GM12872 (cell line): ENCODE measurements at regions not wholly inside any gene's neighbourhood (a gene's known extent, or its start where the extent isn't known, plus 50 kb on each side); places are given as distances from the start of the nearest gene placed in this dataset.

ENCODE experiments used
- TF ChIP-seq, protein P1 (sequence below): IDR thresholded peaks from 3 replicates; pipeline ENCODE4 v1.5.1; 2011; ENCODE audit warnings: low read depth, mild to moderate bottlenecking, low read length, moderate library complexity; ENCODE audit not compliant: insufficient read depth

DNA sequence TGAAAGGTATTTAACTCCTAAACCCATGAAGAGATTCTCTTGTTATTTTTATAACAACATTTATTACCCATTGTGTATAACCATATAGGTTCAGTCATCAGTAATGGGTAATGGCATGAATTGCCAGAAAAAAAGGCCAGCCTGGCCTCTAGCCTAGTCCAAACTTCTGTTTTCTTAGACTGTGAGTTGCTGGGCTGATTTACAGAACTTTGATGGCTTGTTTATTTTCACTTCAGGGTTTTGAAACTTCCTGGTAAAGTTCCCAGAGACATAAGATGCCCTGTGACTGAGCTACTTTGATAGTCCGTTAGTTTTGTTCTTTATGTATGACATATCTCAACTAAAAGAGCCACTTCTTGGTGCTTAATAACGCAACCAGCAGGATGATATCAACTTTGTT is 164.8 kb downstream of the METTL4 start:
- TF ChIP-seq, protein P1, sequence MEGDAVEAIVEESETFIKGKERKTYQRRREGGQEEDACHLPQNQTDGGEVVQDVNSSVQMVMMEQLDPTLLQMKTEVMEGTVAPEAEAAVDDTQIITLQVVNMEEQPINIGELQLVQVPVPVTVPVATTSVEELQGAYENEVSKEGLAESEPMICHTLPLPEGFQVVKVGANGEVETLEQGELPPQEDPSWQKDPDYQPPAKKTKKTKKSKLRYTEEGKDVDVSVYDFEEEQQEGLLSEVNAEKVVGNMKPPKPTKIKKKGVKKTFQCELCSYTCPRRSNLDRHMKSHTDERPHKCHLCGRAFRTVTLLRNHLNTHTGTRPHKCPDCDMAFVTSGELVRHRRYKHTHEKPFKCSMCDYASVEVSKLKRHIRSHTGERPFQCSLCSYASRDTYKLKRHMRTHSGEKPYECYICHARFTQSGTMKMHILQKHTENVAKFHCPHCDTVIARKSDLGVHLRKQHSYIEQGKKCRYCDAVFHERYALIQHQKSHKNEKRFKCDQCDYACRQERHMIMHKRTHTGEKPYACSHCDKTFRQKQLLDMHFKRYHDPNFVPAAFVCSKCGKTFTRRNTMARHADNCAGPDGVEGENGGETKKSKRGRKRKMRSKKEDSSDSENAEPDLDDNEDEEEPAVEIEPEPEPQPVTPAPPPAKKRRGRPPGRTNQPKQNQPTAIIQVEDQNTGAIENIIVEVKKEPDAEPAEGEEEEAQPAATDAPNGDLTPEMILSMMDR: no peak

DNA sequence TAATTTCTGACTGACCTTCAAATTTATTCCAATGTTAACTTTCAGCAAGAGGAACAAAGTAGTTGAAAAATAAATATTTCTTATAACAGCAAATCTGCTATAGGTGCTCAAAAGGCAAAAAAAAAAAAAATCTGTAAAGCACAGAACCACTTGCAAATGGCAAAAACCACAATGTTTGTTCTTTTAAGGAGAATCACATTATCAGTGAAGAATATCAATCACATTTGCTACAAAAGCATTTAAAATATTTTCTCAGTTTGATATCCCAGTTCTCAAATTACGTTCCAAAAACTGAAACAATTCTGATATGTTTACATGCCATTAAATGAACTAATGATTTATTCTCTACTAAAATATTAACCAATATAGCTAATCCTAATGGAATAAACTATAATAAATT is 163.3 kb downstream of the METTL4 start:
- TF ChIP-seq, protein P1: no peak

DNA sequence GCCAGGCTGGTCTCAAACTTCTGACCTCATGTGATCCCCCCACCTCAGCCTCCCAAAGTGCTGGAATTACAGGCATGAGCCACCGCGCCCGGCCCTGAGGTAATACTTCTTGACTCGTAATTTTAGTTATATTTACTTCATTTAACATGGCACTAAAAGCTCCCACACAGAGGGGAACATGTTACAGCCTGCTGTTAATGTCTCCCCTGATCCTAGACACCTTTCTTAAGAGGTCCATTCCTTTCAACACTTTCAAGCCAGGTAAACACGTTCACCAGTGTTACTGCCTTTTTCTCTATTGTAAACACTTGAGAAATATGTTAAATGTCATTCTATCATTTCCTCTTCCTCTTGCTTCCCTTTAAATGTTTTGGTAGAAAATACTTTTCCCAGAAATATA is 161.4 kb downstream of the METTL4 start:
- TF ChIP-seq, protein P1: no peak

DNA sequence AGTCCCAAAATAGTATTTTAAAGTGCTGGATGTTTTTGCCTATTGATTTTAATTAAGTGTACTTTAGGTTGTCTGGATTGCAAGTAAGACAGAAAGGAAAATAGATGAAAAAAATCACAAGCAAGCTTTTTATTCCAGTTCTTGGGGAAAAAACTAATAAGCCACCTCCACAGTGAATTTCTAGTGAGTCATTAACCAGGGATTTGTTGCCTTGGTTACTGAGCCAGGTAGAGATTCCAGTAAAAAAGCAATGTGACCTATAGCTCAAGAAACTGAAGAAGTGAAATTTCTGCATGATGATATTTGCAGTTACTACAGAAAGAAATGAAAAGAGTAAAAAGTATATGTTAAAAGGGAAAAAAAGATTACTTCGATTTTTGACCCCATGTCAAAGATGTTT is 160.6 kb downstream of the METTL4 start:
- TF ChIP-seq, protein P1: no peak

DNA sequence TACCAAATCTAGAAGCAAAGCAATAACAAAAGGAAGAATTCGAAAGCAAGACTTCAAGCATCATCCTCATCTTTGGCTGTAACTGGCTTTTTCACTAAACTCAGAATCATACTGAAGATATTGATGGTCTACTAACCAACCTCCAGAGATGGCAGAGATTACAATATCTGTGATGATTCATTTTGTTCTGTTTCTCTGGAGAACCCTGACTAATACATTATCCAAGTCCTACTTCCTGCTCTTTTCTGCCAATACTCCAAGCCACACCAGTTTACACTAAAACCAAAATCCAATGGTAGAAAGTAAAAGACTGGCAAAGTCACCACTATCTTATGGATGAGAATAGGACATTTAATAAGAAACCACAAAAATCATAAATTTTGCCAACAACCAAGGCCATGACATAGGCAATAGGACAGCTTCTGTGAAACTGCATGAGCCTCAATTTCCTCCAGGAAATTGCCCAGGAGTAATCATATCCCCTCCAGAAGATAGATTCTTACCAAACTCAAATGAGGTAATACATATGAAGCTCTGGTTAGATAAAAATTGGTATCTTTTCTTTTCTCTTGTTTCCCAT is 159.8 kb downstream of the METTL4 start:
- TF ChIP-seq, protein P1: no peak

DNA sequence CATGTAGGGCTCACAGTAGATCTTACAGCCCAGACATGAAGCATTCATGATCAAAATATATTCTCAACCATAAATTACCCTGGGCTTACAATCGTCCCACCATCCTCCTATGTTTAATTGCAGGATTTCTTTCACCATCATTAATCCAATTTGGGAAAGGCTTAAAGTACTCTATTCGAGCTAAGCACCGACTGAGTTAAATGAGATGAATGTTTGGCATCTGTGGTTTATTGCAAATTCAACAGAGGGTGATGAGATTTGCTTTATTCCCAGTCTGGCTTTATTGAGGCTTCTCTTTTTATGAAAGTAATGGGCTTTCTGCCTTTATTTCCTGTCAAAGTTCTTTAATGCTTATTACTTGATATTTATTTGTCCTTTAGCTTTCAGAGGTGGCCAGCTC is 159.0 kb downstream of the METTL4 start:
- TF ChIP-seq, protein P1: no peak

DNA sequence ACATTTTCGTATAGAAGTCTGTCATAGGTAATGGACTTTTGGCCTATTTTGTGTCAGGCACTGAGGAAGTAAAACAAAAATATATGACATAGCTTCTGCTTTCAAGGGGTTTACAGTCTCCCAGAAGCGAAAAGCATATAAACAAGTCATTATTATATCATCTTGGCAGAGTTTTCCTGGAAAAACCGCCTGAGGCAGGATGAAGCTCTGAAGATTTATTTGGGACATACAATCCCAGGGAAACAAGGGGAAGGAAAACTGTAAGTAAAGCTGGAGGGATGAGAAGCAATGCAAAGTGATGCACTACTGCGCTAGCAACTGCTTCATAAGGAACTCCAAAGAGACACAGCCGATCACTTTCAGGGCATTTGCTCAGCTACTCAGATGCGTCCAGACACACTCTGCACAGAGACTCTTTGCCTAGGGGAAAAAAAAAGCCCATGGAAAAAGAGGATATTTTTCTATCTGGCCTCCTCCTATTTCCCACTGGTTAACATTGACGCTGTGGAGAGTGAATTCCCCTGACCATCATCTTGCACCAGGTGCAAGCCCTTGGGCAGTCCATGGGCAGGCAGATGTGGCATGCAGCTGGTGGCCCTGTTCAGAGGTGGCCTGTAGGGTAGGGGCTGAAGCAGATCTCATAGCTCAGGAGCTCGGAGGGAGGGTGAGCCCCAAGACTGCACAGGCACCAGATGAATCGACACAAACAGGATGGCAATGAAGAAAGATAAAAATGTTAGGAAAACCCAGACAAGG is 158.1 kb downstream of the METTL4 start:
- TF ChIP-seq, protein P1: no peak
